ENCODE measurements at regions not wholly inside any gene's neighbourhood (a gene's known extent, or its start where the extent isn't known, plus 50 kb on each side); places are given as distances from the start of the nearest gene placed in this dataset.
"Not testable (repeated sequence)": the region's sequence is repeated elsewhere in the genome, so short reads cannot be mapped to it uniquely, and the experiment has no call there.

DNA sequence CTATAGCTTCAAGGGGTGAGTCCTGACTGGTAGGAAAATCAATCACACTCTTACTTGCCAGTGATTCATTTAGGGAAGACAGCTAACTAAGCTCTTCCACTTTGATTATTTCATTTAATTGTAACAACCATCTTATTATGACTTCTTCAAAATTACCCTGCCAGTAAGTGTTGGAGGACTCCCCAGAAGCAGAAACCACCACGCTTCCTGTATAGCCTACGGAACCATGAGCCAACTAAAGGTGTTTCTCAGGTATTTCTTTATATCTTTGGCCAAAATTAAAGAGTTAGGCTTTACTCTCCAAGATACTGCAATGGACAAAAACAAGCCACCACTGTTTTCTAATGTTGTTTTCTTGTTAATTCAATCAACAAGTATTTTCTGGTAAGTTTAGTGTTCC is 61.0 kb downstream of the FOXD4L5 start:
- H3K9me3 ChIP-seq (ENCODE audit: control insufficient read depth, insufficient read depth, low read depth, low read length); CTCF ChIA-PET; H3K27ac ChIP-seq (ENCODE audit: extremely low read depth, low read depth, low read length); H3K4me3 ChIP-seq (ENCODE audit: low read depth, low read length); H3K4me1 ChIP-seq (ENCODE audit: control insufficient read depth, insufficient read depth, low read length); POLR2A ChIA-PET; H3K36me3 ChIP-seq (ENCODE audit: control insufficient read depth in 2 of 2, insufficient read depth in 1 of 2, low read length in 2 of 2): not testable (repeated sequence)

DNA sequence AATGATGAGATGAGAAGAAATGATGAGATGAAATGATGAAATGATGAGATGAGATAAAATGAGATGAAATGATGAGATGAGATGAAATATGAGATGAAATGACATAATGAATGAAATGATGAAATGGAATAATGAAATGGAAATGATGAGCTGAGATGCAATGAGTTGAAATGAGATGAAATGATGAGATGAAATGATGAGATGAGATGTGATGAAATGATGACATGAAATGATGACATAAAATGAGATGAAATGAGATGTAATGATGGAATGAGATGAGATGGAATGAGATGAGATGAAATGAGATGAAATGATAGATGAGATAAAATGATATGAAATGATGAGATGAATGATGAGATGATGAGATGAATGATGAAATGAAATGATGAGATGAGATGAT is 76.2 kb downstream of the FOXD4L5 start:
- H3K4me3 ChIP-seq (ENCODE audit: low read depth, low read length); H3K4me1 ChIP-seq (ENCODE audit: control insufficient read depth, insufficient read depth, low read length); H3K27ac ChIP-seq (ENCODE audit: extremely low read depth, low read depth, low read length); H3K9me3 ChIP-seq (ENCODE audit: control insufficient read depth, insufficient read depth, low read depth, low read length); H3K36me3 ChIP-seq (ENCODE audit: control insufficient read depth in 2 of 2, insufficient read depth in 1 of 2, low read length in 2 of 2); POLR2A ChIA-PET; CTCF ChIA-PET: not testable (repeated sequence)

DNA sequence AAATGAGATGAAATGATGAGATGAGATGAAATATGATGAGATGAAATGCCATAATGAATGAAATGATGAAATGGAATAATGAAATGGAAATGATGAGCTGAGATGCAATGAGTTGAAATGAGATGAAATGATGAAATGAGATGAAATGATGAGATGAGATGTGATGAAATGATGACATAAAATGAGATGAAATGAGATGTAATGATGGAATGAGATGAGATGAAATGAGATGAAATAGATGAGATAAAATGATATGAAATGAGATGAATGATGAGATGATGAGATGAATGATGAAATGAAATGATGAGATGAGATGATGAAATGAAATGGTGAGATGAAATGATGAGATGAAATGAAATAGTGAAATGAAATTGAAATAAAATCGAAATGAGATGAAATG is 77.7 kb downstream of the FOXD4L5 start:
- CTCF ChIA-PET; H3K9me3 ChIP-seq (ENCODE audit: control insufficient read depth, insufficient read depth, low read depth, low read length); H3K4me3 ChIP-seq (ENCODE audit: low read depth, low read length); H3K4me1 ChIP-seq (ENCODE audit: control insufficient read depth, insufficient read depth, low read length); POLR2A ChIA-PET; H3K27ac ChIP-seq (ENCODE audit: extremely low read depth, low read depth, low read length); H3K36me3 ChIP-seq (ENCODE audit: control insufficient read depth in 2 of 2, insufficient read depth in 1 of 2, low read length in 2 of 2): not testable (repeated sequence)

DNA sequence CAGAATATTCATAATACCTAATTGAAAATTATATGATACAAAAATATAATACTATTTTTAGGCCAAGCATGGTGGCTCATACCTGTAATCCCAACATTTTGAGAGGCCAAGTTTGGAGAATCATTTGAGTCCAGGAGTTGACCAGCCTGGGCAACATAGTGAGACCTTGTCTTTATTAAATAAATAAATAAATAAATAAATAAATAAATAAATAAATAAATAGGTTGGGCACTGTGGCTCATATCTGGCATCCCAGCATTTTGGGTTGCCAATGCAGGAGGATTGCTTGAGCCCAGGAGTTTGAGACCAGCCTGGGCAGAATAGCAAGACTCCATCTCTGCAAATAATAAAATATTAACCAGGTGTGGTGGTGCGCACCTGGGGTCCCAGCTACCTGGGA is 79.2 kb downstream of the FOXD4L5 start:
- POLR2A ChIA-PET, CTCF ChIA-PET: not testable (repeated sequence)

DNA sequence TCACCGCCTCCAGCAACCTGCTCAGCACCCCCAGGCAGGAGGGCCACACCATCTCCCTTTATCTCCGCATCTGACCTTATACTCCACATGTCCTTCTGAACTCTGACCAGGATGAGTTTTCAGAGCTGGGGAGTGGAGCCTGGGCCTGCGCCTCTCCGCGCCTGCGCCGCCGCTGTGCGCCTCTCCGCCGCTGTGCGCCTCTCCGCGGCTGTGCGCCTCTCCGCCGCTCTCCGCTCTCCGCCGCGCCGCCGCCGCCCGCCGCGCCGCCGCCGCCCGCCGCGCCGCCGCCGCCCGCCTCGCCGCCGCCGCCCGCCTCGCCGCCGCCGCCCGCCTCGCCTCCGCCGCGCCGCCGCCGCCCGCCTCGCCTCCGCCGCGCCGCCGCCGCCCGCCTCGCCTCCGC is 89.2 kb downstream of the FOXD4L5 start:
- CTCF ChIA-PET; H3K9me3 ChIP-seq (ENCODE audit: control insufficient read depth, insufficient read depth, low read depth, low read length); H3K4me1 ChIP-seq (ENCODE audit: control insufficient read depth, insufficient read depth, low read length); H3K27ac ChIP-seq (ENCODE audit: extremely low read depth, low read depth, low read length); H3K36me3 ChIP-seq (ENCODE audit: control insufficient read depth in 2 of 2, insufficient read depth in 1 of 2, low read length in 2 of 2); H3K4me3 ChIP-seq (ENCODE audit: low read depth, low read length); POLR2A ChIA-PET: not testable (repeated sequence)

More for the DNA sequence above, 79.2 kb downstream of the FOXD4L5 start:
- H3K4me3 ChIP-seq (ENCODE audit: low read depth, low read length); H3K4me1 ChIP-seq (ENCODE audit: control insufficient read depth, insufficient read depth, low read length); H3K9me3 ChIP-seq (ENCODE audit: control insufficient read depth, insufficient read depth, low read depth, low read length); H3K36me3 ChIP-seq (ENCODE audit: control insufficient read depth in 2 of 2, insufficient read depth in 1 of 2, low read length in 2 of 2); H3K27ac ChIP-seq (ENCODE audit: extremely low read depth, low read depth, low read length): not testable (repeated sequence)
- TF ChIP-seq, protein P1, sequence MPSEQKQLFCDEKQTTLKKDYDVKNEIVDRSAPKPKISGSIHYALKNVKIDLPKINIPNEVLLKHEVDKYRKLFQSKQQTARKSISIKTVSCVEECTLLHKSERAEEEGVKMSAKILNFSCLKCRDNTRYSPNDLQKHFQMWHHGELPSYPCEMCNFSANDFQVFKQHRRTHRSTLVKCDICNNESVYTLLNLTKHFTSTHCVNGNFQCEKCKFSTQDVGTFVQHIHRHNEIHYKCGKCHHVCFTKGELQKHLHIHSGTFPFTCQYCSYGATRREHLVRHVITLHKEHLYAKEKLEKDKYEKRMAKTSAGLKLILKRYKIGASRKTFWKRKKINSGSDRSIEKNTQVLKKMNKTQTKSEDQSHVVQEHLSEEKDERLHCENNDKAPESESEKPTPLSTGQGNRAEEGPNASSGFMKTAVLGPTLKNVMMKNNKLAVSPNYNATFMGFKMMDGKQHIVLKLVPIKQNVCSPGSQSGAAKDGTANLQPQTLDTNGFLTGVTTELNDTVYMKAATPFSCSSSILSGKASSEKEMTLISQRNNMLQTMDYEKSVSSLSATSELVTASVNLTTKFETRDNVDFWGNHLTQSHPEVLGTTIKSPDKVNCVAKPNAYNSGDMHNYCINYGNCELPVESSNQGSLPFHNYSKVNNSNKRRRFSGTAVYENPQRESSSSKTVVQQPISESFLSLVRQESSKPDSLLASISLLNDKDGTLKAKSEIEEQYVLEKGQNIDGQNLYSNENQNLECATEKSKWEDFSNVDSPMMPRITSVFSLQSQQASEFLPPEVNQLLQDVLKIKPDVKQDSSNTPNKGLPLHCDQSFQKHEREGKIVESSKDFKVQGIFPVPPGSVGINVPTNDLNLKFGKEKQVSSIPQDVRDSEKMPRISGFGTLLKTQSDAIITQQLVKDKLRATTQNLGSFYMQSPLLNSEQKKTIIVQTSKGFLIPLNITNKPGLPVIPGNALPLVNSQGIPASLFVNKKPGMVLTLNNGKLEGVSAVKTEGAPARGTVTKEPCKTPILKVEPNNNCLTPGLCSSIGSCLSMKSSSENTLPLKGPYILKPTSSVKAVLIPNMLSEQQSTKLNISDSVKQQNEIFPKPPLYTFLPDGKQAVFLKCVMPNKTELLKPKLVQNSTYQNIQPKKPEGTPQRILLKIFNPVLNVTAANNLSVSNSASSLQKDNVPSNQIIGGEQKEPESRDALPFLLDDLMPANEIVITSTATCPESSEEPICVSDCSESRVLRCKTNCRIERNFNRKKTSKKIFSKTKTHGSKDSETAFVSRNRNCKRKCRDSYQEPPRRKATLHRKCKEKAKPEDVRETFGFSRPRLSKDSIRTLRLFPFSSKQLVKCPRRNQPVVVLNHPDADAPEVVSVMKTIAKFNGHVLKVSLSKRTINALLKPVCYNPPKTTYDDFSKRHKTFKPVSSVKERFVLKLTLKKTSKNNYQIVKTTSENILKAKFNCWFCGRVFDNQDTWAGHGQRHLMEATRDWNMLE (tag by site-specific recombination; conservative IDR thresholded peaks at IDR 0.05; ENCODE audit: low read depth), result peak; percentile 52; the same call in 1 of the 2 replicates
- TF ChIP-seq ZNF426 (tag by site-specific recombination; IDR thresholded peaks at IDR 0.05), result peak; percentile 32
- peak; percentile 31; the same call in 1 of the 2 replicates for TF ChIP-seq ZNF394 (tag by site-specific recombination; IDR thresholded peaks at IDR 0.05; ENCODE audit: borderline replicate concordance)

DNA sequence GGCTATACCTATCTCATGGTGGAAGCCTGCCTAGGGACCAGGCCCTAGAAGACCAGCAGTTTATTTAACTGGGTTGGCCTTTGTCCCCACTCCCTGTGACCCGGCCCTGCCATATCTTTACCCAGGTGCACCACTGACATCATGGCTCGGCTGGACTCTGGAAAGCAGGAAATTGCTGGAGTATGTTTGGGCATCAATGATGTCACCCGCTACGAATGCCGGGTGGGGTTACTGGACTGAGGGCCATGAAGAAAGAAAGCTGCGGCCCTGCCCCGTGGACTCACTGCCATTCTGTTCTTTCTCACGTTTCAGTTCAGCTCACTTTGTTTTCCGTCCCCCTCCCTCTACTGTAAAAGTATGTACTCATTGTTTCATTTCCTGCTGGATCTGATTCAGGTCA is 129.1 kb downstream of the FOXD4L5 start:
- H3K27ac ChIP-seq (ENCODE audit: extremely low read depth, low read depth, low read length); H3K36me3 ChIP-seq (ENCODE audit: control insufficient read depth in 2 of 2, insufficient read depth in 1 of 2, low read length in 2 of 2); CTCF ChIA-PET; H3K4me1 ChIP-seq (ENCODE audit: control insufficient read depth, insufficient read depth, low read length); H3K4me3 ChIP-seq (ENCODE audit: low read depth, low read length); POLR2A ChIA-PET; H3K9me3 ChIP-seq (ENCODE audit: control insufficient read depth, insufficient read depth, low read depth, low read length): not testable (repeated sequence)

Data from HEK293 (cell line).